Amniotic epithelial cell (primary cell): ENCODE measurements at regions not wholly inside any gene's neighbourhood (a gene's known extent, or its start where the extent isn't known, plus 50 kb on each side); places are given as distances from the start of the nearest gene placed in this dataset.
A peak's percentile ranks its signal among the peaks of the same experiment; 100 is the strongest.
"Not testable (repeated sequence)": the region's sequence is repeated elsewhere in the genome, so short reads cannot be mapped to it uniquely, and the experiment has no call there.

Source experiments
- DNase-seq: peaks from one replicate; pipeline ENCODE4 v3.0.0-alpha.2; 2010; ENCODE audit warnings: low read depth

- no peak for DNase-seq
Observed at GRCh38 chr9:22992780-22993179, 546.2 kb downstream of the DMRTA1 start.

- DNase-seq, result no peak
Observed at GRCh38 chr9:22997923-22998322, 551.3 kb downstream of the DMRTA1 start.

GRCh38 chr9:23005156-23005555, 558.5 kb downstream of the DMRTA1 start:
- DNase-seq, result peak; percentile 2

GRCh38 chr9:23006127-23006526, 559.5 kb downstream of the DMRTA1 start:
- no peak for DNase-seq

GRCh38 chr9:23011669-23012068, 565.0 kb downstream of the DMRTA1 start:
- no peak for DNase-seq

- DNase-seq, result no peak
Observed at GRCh38 chr9:23015557-23015956, 568.9 kb downstream of the DMRTA1 start.

- DNase-seq, result no peak
Observed at GRCh38 chr9:23036416-23036815, 589.8 kb downstream of the DMRTA1 start.

GRCh38 chr9:23039402-23039801, 592.8 kb downstream of the DMRTA1 start:
- no peak for DNase-seq

- DNase-seq, result no peak
Observed at GRCh38 chr9:23041466-23041865, 594.8 kb downstream of the DMRTA1 start.

GRCh38 chr9:23044549-23044948, 597.9 kb downstream of the DMRTA1 start:
- peak; percentile 12 for DNase-seq

GRCh38 chr9:23046026-23046425, 599.4 kb downstream of the DMRTA1 start:
- not testable (repeated sequence) for DNase-seq

- DNase-seq, result no peak
Observed at GRCh38 chr9:23050548-23050947, 603.9 kb downstream of the DMRTA1 start.

GRCh38 chr9:23073136-23073535, 626.5 kb downstream of the DMRTA1 start:
- no peak for DNase-seq

GRCh38 chr9:23079798-23080197, 633.2 kb downstream of the DMRTA1 start:
- DNase-seq, result no peak

GRCh38 chr9:23081377-23081776, 634.8 kb downstream of the DMRTA1 start:
- no peak for DNase-seq

GRCh38 chr9:23088932-23089364, 642.3 kb downstream of the DMRTA1 start:
- peak; percentile 0 for DNase-seq

- peak; percentile 79 for DNase-seq
Observed at GRCh38 chr9:23117616-23118015, 671.0 kb downstream of the DMRTA1 start.

GRCh38 chr9:23120630-23121029, 674.0 kb downstream of the DMRTA1 start:
- DNase-seq, result no peak

GRCh38 chr9:23123048-23123632, 676.5 kb downstream of the DMRTA1 start:
- peak; percentile 31 for DNase-seq

- DNase-seq, result no peak
Observed at GRCh38 chr9:23145467-23145866, 680.6 kb downstream of the ELAVL2 start.

- DNase-seq, result no peak
Observed at GRCh38 chr9:23153058-23153457, 673.0 kb downstream of the ELAVL2 start.

- DNase-seq, result no peak
Observed at GRCh38 chr9:23160491-23160890, 665.5 kb downstream of the ELAVL2 start.

- no peak for DNase-seq
Observed at GRCh38 chr9:23160952-23161469, 665.0 kb downstream of the ELAVL2 start.

- DNase-seq, result no peak
Observed at GRCh38 chr9:23162789-23163188, 663.3 kb downstream of the ELAVL2 start.
